ENCODE measurements at regions not wholly inside any gene's neighbourhood (a gene's known extent, or its start where the extent isn't known, plus 50 kb on each side); places are given as distances from the start of the nearest gene placed in this dataset.

DNA sequence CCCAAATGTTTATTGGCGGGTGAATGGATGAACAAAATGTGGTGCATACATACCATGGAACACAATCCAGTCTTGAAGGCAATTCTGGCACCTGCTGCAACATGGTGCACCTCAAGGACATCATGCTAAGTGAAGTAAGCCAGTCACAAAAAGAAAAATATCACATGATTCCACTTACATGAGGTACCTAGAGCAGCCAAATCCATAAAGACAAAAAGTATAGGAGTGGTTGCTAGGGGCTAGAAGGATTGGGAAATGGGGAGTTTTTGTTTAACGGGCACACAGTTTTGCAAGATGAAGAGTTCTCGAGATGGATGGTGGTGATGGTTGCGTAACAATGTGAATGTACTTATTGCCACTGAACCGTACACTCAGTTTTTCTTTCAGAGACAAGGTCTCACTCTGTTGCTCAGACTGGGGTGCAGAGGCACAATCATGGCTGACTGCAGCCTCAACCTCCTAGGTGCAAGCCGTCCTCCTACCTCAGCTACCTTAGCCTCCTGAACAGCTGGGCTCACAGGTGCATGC, 90.9 kb upstream of the CERS6 start:
- TF ChIP-seq, protein P1, sequence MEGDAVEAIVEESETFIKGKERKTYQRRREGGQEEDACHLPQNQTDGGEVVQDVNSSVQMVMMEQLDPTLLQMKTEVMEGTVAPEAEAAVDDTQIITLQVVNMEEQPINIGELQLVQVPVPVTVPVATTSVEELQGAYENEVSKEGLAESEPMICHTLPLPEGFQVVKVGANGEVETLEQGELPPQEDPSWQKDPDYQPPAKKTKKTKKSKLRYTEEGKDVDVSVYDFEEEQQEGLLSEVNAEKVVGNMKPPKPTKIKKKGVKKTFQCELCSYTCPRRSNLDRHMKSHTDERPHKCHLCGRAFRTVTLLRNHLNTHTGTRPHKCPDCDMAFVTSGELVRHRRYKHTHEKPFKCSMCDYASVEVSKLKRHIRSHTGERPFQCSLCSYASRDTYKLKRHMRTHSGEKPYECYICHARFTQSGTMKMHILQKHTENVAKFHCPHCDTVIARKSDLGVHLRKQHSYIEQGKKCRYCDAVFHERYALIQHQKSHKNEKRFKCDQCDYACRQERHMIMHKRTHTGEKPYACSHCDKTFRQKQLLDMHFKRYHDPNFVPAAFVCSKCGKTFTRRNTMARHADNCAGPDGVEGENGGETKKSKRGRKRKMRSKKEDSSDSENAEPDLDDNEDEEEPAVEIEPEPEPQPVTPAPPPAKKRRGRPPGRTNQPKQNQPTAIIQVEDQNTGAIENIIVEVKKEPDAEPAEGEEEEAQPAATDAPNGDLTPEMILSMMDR (IDR thresholded peaks at IDR 0.05; ENCODE audit: insufficient read depth, low read length, poor library complexity, severe bottlenecking): no peak
- TF ChIP-seq EZH2phosphoT487 (conservative IDR thresholded peaks at IDR 0.05; ENCODE audit: low read length): no peak
